ENCODE measurements at regions not wholly inside any gene's neighbourhood (a gene's known extent, or its start where the extent isn't known, plus 50 kb on each side); places are given as distances from the start of the nearest gene placed in this dataset.

DNA sequence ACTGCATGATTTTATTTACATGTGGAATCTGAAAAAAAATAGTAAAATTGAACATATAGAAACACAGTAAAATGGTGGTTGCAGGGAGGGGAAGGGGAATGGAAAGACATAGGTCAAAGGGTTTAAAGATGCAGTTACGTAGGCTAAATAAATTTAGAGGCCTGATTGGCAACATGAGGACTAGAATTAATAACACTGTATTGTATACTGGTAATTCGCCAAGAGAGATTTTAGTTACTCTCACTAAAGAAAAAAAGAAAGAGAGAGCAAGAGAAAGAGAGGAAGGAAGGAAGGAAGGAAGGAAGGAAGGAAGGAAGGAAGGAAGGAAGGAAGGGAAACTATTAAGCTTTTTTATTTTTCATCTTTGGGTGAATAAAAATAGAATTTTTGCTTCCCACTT lies 488.1 kb downstream of the PCDH10 start:
- Histone ChIP-seq H3K79me2 (replicated peaks; ENCODE audit: insufficient read depth, low read length) (no peaks in the 10 kb centered on the region), H3K9me3 (ENCODE audit: low read length) (no peaks in the 10 kb centered on the region)
- TF ChIP-seq, protein P1, sequence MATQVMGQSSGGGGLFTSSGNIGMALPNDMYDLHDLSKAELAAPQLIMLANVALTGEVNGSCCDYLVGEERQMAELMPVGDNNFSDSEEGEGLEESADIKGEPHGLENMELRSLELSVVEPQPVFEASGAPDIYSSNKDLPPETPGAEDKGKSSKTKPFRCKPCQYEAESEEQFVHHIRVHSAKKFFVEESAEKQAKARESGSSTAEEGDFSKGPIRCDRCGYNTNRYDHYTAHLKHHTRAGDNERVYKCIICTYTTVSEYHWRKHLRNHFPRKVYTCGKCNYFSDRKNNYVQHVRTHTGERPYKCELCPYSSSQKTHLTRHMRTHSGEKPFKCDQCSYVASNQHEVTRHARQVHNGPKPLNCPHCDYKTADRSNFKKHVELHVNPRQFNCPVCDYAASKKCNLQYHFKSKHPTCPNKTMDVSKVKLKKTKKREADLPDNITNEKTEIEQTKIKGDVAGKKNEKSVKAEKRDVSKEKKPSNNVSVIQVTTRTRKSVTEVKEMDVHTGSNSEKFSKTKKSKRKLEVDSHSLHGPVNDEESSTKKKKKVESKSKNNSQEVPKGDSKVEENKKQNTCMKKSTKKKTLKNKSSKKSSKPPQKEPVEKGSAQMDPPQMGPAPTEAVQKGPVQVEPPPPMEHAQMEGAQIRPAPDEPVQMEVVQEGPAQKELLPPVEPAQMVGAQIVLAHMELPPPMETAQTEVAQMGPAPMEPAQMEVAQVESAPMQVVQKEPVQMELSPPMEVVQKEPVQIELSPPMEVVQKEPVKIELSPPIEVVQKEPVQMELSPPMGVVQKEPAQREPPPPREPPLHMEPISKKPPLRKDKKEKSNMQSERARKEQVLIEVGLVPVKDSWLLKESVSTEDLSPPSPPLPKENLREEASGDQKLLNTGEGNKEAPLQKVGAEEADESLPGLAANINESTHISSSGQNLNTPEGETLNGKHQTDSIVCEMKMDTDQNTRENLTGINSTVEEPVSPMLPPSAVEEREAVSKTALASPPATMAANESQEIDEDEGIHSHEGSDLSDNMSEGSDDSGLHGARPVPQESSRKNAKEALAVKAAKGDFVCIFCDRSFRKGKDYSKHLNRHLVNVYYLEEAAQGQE (IDR thresholded peaks at IDR 0.05; ENCODE audit: borderline replicate concordance): no peak
- TF ChIP-seq EP300 (conservative IDR thresholded peaks at IDR 0.05; ENCODE audit: poor library complexity, severe bottlenecking) (no peak), EZH2 (IDR thresholded peaks at IDR 0.05; ENCODE audit: borderline replicate concordance, insufficient read depth, low read length, poor library complexity, severe bottlenecking) (no peak), TAF1 (IDR thresholded peaks at IDR 0.05; ENCODE audit: low read depth) (no peak), MXI1 (conservative IDR thresholded peaks at IDR 0.05; ENCODE audit: poor library complexity, severe bottlenecking) (no peak), RAD21 (conservative IDR thresholded peaks at IDR 0.05) (no peak), SMC3 (conservative IDR thresholded peaks at IDR 0.05; ENCODE audit: poor library complexity) (no peak), POLR2AphosphoS5 (IDR thresholded peaks at IDR 0.05) (no peak)
- TF ChIP-seq, protein P2, sequence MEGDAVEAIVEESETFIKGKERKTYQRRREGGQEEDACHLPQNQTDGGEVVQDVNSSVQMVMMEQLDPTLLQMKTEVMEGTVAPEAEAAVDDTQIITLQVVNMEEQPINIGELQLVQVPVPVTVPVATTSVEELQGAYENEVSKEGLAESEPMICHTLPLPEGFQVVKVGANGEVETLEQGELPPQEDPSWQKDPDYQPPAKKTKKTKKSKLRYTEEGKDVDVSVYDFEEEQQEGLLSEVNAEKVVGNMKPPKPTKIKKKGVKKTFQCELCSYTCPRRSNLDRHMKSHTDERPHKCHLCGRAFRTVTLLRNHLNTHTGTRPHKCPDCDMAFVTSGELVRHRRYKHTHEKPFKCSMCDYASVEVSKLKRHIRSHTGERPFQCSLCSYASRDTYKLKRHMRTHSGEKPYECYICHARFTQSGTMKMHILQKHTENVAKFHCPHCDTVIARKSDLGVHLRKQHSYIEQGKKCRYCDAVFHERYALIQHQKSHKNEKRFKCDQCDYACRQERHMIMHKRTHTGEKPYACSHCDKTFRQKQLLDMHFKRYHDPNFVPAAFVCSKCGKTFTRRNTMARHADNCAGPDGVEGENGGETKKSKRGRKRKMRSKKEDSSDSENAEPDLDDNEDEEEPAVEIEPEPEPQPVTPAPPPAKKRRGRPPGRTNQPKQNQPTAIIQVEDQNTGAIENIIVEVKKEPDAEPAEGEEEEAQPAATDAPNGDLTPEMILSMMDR (IDR thresholded peaks at IDR 0.05; ENCODE audit: poor library complexity, severe bottlenecking): no peak

DNA sequence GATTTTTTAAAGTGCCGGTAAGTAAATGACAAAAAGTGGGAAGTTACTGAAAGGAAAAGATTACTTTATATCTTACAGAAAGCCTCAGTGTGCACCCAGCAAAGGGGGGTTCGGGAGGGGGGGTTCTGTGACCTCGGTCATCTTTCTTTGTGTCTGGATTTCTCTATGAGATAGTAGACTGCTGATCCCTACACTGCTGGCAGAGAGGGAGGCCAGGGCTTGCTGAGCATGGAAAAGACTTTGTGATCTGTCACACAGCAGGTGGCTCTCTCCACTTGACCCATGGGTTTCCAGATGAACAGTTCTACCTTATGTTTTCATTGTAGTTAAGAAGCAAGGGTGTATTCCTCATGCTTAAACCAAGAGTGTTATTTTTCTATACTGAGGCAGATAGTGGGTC lies 475.6 kb downstream of the PCDH10 start:
- no peaks in the 10 kb centered on the region for H3K27me3 ChIP-seq (ENCODE audit: insufficient read depth, low read depth, low read length)
- H3K27ac ChIP-seq (ENCODE audit: low read length): no peak overlapping the region
- H3K79me2 ChIP-seq (replicated peaks; ENCODE audit: insufficient read depth, low read length): no peaks in the 10 kb centered on the region
- H4K20me1 ChIP-seq (ENCODE audit: insufficient read depth): no peaks in the 10 kb centered on the region
- TF ChIP-seq EP300 (conservative IDR thresholded peaks at IDR 0.05; ENCODE audit: poor library complexity, severe bottlenecking) (no peak), TAF1 (IDR thresholded peaks at IDR 0.05; ENCODE audit: low read depth) (no peak), MXI1 (conservative IDR thresholded peaks at IDR 0.05; ENCODE audit: poor library complexity, severe bottlenecking) (no peak), POLR2AphosphoS5 (IDR thresholded peaks at IDR 0.05) (no peak), RAD21 (conservative IDR thresholded peaks at IDR 0.05) (no peak), SMC3 (conservative IDR thresholded peaks at IDR 0.05; ENCODE audit: poor library complexity) (no peak)
- TF ChIP-seq, protein P1 (IDR thresholded peaks at IDR 0.05; ENCODE audit: borderline replicate concordance): no peak
- no peak overlapping the region for H3K9ac ChIP-seq (ENCODE audit: low read length)
- H3K9me3 ChIP-seq (ENCODE audit: low read length): no peaks in the 10 kb centered on the region
- no peaks in the 10 kb centered on the region for H3K36me3 ChIP-seq (ENCODE audit: insufficient read depth, low read length)
- H3K4me2 ChIP-seq (ENCODE audit: low read length): no peak overlapping the region
- no peaks in the 10 kb centered on the region for H3K9me2 ChIP-seq (ENCODE audit: insufficient read depth, low read length)
- no peak overlapping the region for H3K4me3 ChIP-seq (ENCODE audit: low read length)
- H2AFZ ChIP-seq (ENCODE audit: low read depth, low read length): no peak overlapping the region
- H3F3A ChIP-seq (ENCODE audit: insufficient read depth, low read length, poor library complexity, severe bottlenecking): peaks cover 3% of the 10 kb centered on the region

More for the DNA sequence above, 488.1 kb downstream of the PCDH10 start:
- no peak overlapping the region for H3K4me2 ChIP-seq (ENCODE audit: low read length)
- no peaks in the 10 kb centered on the region for H3K9me2 ChIP-seq (ENCODE audit: insufficient read depth, low read length)
- H3K36me3 ChIP-seq (ENCODE audit: insufficient read depth, low read length): no peaks in the 10 kb centered on the region
- H3K9ac ChIP-seq (ENCODE audit: low read length): no peak overlapping the region
- no peaks in the 10 kb centered on the region for H4K20me1 ChIP-seq (ENCODE audit: insufficient read depth)
- H2AFZ ChIP-seq (ENCODE audit: low read depth, low read length): no peak overlapping the region
- no peak overlapping the region for H3K27ac ChIP-seq (ENCODE audit: low read length)
- no peaks in the 10 kb centered on the region for H3F3A ChIP-seq (ENCODE audit: insufficient read depth, low read length, poor library complexity, severe bottlenecking)
- H3K4me3 ChIP-seq (ENCODE audit: low read length): no peak overlapping the region
- no peaks in the 10 kb centered on the region for H3K27me3 ChIP-seq (ENCODE audit: insufficient read depth, low read depth, low read length)

Measured in neural cell (in vitro differentiated cells).